ENCODE measurements at regions not wholly inside any gene's neighbourhood (a gene's known extent, or its start where the extent isn't known, plus 50 kb on each side); places are given as distances from the start of the nearest gene placed in this dataset.

- DNase-seq (ENCODE audit: extremely low read depth in 1 of 2, low read depth in 1 of 2): no peak
Observed at GRCh38 chr18:46318356-46318755, 214.2 kb downstream of the HAUS1 start.

- DNase-seq (ENCODE audit: extremely low read depth in 1 of 2, low read depth in 1 of 2): no peak
Observed at GRCh38 chr18:46319783-46320182, 215.6 kb downstream of the HAUS1 start.

DNA sequence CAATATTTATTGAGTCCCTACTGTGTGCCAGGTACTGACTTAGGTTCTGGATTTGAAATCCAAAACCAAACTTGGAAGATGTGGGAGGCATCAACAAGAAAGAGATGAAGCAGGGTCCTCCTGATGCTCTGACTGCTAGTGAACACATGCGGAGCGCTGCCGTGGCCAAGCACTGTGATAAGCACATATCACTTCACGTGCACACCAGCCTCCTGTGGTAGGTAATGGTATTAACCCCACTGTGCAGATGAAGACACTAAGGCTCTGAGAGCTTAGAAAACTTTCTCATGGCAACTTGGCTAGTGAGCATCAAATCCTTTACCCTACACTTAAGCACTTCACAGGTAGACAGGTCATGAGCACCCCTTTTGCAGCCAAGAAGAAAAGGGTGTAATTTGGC, 216.1 kb downstream of the HAUS1 start:
- no peak for DNase-seq (ENCODE audit: extremely low read depth in 1 of 2, low read depth in 1 of 2)

- no peak for DNase-seq (ENCODE audit: extremely low read depth in 1 of 2, low read depth in 1 of 2)
Observed at GRCh38 chr18:46320928-46321711, 216.9 kb downstream of the HAUS1 start.

GRCh38 chr18:46321955-46322354, 217.8 kb downstream of the HAUS1 start:
- DNase-seq (ENCODE audit: extremely low read depth in 1 of 2, low read depth in 1 of 2): no peak

- no peak for DNase-seq (ENCODE audit: extremely low read depth in 1 of 2, low read depth in 1 of 2)
Observed at GRCh38 chr18:46322411-46322891, 218.3 kb downstream of the HAUS1 start.

DNA sequence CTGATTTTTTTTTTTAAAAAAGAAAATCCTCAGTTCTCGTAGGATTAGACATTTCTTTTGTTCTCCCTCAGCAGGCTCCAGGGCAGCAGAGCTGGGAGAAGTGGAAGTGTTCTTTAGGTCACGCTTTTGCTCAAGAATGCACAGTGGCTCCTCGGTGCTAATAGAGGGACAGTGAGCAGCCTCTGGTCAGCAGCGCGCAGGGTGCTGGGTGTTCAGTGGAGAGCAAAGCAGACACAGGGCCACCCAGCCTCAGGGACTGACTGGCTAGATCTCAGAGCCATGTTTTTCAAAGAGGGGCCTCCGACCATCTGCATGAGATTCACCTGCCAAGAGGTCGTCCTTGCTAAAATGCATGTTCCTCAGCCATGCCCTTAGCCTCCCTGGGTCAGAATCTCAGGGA, 218.8 kb downstream of the HAUS1 start:
- DNase-seq (ENCODE audit: extremely low read depth in 1 of 2, low read depth in 1 of 2): no peak

- no peak for DNase-seq (ENCODE audit: extremely low read depth in 1 of 2, low read depth in 1 of 2)
Observed at GRCh38 chr18:46324087-46324955, 220.1 kb downstream of the HAUS1 start.

DNA sequence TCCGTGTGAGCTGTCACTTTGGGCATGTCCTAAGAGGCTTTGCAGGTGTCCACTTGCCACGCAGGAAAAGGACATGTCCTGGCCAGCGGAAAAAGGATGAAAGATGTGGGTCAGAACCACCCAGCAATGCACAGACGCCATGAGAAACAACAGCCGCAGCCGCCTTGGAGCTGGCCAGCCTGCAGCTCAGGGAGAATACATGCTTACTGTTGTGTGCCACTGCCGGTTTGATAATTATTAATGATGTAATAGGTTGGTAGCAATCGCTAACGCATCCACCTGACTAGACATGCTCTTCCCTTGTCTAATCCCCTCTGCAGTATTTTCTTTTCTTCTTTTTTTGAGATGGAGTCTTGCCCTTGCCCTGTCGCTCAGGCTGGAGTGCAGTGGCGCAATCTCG, 221.7 kb downstream of the HAUS1 start:
- no peak for DNase-seq (ENCODE audit: extremely low read depth in 1 of 2, low read depth in 1 of 2)

DNA sequence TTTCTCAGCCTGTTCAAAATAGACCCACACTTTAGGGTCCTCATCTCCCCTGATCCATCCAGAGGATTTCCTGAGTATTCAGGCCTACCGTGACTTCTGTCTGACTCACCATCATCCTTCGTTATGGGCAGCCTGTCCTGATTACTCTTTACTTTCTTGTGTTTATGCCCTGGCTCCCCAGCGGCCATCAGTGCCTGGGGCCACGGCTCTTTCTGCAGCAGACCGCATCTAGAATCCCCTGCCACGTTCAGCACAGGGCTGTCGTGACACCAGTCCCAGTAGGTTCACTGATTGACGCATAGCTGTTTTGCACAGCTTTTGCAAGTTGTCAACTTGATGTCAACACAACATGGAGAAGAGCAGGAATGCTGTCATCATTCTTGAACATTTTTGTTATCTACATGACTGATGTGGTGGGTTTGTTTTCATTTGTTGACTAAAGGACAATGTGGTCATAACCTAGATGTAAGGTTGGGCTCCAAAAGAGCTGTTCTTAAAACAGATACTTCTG, 225.6 kb downstream of the HAUS1 start:
- DNase-seq (ENCODE audit: extremely low read depth in 1 of 2, low read depth in 1 of 2): no peak

DNA sequence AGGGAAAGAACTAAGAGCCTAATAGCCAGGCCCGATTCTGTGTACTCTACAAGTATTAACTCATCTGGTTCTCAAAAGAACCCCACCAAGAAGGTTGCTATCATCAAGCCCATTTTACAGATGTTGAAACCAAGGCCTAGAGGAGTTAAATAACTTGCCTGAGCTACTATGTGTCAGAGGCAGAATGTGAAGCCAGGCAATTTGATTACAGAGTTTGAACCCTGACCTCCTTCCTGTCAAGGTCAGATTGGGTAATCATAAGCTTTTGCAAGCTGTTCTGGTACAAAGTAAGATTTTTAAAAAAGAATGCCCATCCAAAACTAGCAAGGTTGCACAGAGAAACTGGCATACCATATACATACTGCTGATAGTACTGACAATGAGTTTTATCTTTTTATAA, 227.1 kb downstream of the HAUS1 start:
- no peak for DNase-seq (ENCODE audit: extremely low read depth in 1 of 2, low read depth in 1 of 2)

- no peak for DNase-seq (ENCODE audit: extremely low read depth in 1 of 2, low read depth in 1 of 2)
Observed at GRCh38 chr18:46332286-46332801, 228.2 kb downstream of the HAUS1 start.

DNA sequence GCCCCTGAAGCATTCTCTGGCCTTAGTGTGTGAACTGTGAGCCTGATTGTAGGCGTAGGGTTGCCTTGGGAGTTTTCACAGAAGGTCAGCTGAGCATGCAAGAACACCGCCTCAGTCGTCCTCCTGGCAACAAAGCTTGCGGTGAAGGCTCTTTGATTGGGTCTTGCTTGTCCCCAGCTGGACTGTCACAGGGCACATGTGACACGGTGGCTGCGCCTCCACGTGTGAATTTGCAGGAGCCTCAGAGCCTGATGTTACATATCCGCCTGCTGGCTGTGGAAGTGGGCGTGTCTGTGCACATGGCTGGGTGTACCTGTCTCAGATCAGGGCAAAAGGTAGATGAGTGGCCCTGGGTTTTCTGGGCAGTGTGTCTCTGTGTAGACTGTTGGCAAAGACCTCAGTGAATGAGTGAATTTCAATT, 228.7 kb downstream of the HAUS1 start:
- DNase-seq (ENCODE audit: extremely low read depth in 1 of 2, low read depth in 1 of 2): no peak

DNA sequence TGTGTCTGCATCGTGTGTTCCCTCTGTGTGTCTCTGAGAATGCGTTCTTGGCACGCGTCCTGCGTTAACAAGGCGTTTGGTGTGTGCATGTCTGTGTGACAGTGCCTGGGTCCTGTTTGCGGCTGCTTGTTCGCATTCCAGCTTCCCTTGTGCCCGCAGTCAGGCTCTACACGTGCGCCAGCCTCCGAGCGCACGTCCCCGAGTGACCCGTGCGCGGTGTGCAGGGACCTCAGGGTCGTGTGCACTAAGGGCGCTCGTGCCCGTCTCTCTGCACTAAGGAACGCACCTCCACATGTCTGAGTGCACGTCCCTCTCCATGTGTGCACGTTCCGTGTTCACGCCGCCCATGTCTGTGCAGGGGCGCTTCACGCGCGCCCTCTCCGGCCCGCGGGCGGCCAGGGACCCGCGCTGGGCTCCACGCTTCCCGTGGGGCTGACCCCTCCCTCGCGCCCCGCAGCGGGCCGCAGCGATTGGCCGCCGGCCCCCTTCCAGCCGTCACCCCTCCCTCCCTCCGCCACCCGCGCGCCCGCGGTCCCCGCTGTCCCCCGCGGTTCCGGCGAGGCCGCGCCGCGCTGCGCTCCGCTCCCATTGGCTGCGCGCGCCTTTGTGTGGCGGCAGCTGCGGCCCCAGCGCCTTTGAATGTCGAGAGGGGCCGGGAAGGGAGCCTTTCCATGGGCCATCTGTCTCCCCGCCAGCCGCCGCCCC, 229.4 kb downstream of the HAUS1 start:
- DNase-seq (ENCODE audit: extremely low read depth in 1 of 2, low read depth in 1 of 2): no peak

GRCh38 chr18:46334868-46335281, 230.7 kb downstream of the HAUS1 start:
- no peak for DNase-seq (ENCODE audit: extremely low read depth in 1 of 2, low read depth in 1 of 2)

- no peak for DNase-seq (ENCODE audit: extremely low read depth in 1 of 2, low read depth in 1 of 2)
Observed at GRCh38 chr18:46335534-46336101, 231.4 kb downstream of the HAUS1 start.

DNA sequence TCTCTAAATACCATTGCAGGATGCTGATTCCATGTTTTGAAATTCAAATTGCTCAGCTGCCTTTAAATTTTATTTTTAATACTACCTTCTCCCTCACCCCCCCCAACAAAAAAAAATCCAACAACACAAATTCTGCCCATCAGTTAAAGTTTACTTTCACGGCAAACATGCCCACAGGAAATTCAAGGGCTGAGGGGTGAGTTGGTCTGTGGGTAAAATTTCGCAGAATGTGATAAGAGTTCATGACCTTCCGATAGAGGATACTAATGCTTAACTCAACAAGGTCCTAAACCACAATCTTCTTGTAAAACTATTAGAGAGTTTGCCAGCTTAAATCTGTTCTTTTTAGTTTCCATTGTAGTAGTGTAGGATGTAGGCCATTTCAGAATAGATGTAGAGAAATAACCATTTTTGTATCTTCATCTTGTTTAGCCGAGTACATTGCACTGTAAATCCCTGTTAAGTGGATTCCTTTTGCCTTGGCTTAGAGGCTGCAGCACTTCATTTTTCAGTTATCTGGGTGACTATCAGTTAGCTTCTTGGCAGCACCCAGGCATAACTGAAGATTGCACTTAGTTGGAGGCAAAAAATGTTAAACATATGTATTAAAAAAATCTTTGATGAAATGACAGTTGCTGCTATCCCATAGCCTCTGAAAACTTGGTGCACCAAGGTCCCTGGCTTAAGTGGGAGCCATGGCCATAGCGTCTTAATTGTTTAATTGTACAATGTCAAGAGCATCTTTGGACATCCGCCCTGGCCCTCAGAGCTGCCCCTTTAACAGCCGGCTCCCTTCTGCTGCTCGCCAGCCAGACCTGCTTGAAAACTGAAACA, 232.3 kb downstream of the HAUS1 start:
- no peak for DNase-seq (ENCODE audit: extremely low read depth in 1 of 2, low read depth in 1 of 2)

GRCh38 chr18:46337271-46337670, 233.1 kb downstream of the HAUS1 start:
- DNase-seq (ENCODE audit: extremely low read depth in 1 of 2, low read depth in 1 of 2): no peak

DNA sequence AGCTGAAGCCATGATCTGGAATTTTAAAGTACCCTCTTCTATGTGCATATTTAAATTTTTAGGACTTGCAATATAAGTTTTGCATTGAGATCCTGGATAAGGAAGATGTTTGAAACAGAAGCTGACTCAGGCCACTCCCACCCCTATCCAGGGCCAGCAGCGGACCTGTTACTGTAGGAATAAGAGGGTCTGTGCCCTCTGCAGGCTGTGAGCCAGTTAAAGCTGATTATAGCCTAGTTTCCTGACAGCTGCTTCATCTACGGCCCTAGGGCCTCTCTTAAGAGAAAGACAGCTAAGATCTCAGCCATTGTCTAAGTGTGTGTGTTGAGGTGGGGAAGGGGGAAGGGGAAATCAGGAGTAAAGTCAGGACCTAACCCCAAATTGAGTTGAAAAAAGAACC, 234.0 kb downstream of the HAUS1 start:
- no peak for DNase-seq (ENCODE audit: extremely low read depth in 1 of 2, low read depth in 1 of 2)

GRCh38 chr18:46338766-46339165, 234.6 kb downstream of the HAUS1 start:
- DNase-seq (ENCODE audit: extremely low read depth in 1 of 2, low read depth in 1 of 2): no peak
